HuH-7 (cell line): ENCODE measurements at regions not wholly inside any gene's neighbourhood (a gene's known extent, or its start where the extent isn't known, plus 50 kb on each side); places are given as distances from the start of the nearest gene placed in this dataset.
A peak's percentile ranks its signal among the peaks of the same experiment; 100 is the strongest.
"Not testable (repeated sequence)": the region's sequence is repeated elsewhere in the genome, so short reads cannot be mapped to it uniquely, and the experiment has no call there.

Experiments
- DNase-seq: peaks from one replicate; pipeline ENCODE4 v3.0.0; 2011; ENCODE audit warnings: low spot score

DNA sequence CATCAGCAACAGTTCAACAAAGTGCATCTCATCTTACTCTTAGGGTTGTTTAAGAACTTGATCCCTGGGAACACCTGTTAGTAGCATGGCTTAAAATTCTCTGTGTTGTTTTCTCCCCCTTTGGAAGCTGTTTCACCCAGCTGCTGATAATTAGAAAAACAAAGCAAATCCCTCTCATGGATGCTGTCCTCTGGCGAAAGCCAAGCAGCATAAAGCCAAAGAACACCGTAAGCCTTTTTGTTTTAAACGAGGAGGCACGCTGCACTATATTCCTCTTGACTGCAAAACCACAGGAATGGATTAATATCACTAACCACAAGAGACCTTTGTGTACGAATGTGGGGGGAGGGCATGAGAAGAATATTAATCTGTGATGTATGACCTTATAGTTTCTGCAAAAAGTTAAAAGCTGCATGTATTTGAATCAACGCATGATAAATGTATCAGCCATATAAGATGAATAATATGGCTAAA, 923.2 kb downstream of the LTN1 start:
- no peak for DNase-seq

DNA sequence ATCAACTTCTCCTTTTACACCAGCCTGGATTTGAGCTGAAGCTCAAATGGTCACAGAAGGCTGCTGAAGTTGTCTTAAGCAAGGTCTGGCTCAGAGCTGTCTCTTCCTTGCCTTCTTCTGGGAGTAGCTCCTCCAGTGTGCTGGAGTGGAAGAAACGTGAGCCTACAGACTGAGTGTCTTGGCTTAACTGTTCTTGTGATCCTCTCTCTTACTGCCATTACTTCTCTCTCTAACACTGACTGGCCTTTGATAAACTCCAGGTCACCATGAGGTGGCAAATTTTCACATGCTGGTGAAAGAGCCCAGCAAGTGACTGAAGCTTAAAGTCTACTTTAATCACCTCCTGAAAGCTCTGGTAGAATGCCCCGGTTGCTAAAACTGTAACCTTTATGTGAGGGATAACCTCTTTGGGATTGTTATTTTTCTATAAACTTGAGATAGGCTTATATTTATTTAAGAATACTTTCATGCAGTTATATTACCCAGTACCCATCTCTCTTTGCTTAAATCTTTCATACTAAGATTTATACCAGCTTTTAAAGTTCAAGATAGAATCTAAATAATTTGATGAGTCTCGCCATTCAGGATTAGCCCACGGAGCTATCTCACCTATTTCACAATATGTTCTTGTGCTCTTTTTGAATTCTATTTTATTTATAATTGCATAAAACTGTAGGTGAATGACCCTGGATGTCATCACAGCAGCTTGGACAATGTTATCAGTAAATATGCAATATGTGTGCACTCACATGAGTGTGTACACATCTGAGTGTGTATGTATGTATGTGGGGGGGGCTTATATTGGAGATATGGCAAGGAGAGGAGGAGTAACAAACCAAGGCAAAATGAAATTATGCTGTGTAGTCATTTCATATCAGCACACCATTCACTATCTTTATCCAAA, 924.0 kb downstream of the LTN1 start:
- no peak for DNase-seq

DNA sequence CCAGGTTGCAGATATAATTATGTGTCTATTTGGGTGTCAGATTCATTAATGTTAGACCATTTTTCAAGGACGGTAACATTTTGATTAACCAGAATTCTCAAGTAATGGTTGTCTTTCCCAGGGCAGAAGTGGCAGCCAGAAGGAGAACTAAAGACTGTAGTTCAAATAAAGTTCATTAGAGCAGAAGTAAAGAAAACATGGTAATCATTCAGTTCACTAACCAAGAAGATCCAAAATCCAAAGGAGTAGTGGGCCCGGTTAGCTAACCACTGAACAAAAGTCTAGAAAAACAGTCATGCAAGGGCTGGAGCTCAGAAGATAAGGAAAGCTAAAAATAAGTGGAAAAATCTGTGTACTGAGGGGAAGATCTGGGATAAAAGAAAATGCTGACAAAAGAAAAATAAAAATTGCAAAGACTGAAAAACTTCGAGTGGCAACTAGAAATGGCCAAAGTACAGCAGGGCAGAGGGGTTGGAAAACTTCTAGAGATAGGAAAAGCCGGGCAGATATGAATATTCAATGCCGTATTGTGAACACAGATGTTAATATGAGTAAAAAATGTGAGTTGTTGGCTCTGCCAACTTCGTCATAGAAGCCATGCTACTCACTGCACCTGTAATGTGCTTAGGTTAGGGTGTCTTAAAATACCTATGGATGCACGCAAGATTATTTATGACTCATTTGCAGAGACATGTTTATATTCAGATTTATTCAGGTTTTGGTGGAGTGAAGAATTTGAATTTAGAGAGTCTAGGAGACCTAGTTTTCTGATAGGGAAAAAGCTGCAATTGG, 925.9 kb downstream of the LTN1 start:
- DNase-seq, result no peak

DNA sequence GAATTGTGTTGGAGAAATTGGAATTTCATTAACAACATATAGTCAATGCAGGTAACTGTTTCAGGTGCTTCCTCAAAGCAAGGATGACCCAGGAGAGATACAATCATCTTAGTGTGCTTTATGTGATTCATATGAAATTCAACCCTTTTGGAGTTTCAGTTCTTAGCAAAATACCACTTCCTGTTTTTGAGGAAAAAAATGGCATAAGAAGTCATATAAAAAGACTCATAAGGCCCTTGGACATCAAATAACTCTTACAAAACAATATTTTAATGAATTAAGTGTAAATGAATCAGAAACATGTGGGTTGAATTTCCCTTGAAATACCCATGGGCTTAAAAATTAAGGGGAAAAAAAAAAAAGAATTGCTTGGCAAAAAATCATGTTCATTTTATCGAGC, 926.6 kb downstream of the LTN1 start:
- DNase-seq, result no peak

DNA sequence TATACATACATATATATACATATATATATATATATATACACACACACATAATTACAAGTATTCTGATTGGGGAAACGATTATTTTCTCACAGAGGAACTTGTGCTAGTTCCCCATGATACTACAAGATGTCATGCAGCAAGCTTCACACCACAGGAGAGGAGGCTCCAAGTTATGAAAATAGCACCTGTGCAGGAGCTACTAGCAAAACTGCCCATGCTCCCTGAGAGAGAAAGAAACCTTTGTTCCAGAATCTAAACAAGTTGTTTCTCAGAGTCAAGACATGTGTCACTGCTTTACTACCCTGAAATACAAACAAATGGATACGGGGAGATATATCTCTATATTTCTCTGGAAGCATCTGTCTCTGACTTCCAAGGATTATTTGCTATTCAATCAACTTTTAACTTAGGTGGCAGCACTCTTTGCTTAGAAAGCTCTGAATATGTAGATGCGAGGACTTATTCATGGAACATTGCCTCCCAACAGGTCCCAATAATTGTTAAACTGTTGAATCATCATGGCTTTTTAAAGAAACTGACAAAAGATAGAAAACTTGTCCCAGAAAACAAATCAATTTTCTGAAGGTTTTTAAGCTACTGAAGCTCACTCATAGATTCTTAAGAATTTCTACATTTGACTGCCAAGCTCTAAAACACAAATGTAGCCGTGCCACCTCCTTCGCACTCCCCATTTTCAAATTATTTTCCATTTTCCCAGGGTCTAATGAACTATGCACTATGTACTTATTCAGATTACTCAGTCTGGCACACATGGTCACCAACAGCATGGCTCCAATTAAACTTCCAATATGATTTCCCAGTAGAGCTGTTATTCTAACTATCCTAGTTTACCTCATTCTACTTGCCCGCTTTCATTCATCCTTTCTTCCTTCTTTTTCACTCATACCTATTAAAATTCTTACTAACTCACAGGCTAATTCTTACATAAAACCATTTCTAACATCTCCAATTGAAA, 929.1 kb downstream of the LTN1 start:
- DNase-seq, result no peak

DNA sequence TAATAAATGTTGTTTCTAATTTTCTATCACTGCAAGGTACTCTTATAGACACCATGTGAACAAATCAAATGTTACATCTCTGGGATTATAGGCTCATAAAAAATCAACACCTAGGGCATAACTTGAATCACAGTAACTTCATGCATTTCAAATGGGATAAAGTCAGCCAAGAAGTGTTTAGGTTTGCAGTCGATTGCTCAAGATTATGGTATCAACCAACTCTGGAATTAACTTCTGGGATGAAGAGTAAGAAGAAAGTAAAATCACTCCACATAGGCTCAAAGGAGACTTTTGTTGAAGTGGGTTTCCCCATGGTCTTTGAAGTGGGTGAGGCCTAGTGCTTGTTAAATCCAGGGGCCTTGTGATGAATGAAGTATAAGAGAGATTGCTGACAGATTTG, 939.7 kb downstream of the LTN1 start:
- not testable (repeated sequence) for DNase-seq

DNA sequence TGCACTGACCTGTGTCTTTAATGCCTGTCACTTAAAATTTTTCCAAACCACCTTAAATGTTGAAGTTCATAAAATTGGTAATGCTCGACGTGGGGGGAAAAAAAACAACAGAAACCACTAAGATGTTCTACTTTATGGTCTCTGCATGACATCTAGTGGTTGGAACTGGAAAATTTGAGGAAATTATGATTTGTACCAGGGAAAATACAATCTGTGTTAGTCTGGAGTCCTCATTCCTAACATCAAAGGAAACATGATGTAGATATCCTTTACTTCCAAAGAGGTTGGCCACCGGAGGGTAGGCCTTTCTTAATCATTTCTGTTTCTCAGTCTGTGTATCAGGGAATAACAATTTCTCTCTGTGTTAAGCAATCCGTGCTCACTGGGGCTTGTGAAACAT, 941.0 kb downstream of the LTN1 start:
- not testable (repeated sequence) for DNase-seq

DNA sequence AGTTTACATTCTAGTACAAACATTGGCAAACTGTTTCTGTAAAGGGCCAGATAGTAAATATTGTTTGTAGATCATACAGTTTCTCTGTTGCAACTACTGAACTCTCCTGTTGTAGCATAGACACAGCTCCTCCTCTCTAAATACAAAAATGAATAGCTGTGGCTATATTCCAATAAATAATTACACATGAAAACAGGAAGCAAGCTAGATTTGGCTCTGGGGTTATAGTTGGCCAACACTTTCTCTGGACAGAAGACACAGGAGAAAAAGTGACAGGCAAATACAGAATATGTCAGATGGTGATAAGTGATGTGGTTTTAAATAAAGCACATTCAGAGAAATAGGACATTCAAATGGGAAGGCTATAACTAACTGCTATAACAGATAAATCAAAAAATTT, 957.0 kb downstream of the LTN1 start:
- not testable (repeated sequence) for DNase-seq

DNA sequence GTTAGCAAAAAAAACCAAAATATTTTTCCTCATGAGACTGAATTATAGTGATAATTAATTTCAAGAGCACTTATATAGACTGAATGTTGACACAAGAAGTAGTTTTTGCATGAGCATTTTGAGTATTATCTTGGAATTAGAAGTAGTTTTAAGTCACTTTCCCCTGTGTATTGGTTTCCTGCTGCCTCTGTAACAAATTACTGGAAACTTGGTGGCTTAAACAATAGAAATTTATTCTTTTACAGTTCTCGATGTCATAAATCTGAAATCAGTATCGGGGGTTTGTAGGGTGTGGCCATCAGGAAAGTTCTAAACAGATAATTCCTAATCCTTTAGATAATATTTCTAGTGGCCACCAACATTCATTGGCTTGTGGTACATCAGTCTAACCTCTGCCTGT, 957.8 kb downstream of the LTN1 start:
- DNase-seq, result not testable (repeated sequence)

DNA sequence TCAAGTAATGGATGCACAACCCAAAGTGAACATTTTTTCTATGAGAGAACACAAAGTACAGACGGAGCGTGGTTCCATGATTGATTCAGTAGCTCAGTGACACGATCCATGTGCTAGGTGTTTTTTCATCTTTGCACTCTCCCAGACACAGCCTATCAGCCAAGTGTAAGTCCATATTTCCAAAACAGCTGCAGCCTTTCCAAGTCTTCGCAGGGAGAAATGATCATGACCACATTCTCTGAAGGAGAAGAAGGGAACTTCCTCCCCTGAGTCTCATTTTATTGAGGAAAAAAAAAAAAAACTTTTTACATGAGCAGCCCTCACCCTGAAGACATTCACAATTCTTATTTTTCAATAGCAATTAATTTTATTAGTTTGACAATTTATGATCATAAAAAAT, 958.3 kb downstream of the LTN1 start:
- not testable (repeated sequence) for DNase-seq

DNA sequence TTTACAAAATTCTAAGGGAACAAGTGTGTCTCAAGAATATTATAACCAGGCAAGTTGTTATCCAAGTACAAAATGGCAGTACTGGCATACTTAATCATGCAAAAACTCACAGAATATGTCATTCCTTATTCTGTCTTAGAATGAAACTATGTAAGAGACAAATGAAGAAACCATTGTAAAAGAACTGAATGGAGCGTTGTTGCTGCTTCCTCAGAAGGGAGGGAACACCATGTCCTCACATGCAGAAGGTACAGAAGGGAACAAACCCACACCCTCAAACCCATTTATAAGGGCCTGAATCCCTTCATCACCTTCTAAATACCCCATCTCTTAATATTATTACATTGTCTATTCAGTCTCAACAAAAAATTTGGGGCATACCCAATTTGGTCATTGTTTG, 960.0 kb downstream of the LTN1 start:
- DNase-seq, result not testable (repeated sequence)

DNA sequence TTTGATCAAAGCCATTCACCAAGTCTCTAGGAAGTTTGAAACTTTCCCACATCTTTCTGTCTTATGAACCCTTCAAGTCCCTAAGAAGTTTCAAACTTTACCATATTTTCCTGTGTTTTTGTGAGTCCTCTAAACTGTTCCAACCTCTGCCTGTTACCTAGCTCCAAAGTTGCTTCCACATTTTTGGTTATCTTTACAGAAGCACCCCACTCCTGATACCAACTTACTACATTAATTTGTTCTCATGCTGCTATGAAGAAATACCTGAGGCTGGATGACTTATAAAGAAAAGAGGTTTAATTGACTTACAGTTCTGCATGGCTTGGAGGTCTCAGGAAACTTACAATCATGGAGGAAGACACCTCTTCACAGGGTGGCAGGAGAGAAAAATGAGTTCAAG, 961.6 kb downstream of the LTN1 start:
- DNase-seq, result not testable (repeated sequence)

DNA sequence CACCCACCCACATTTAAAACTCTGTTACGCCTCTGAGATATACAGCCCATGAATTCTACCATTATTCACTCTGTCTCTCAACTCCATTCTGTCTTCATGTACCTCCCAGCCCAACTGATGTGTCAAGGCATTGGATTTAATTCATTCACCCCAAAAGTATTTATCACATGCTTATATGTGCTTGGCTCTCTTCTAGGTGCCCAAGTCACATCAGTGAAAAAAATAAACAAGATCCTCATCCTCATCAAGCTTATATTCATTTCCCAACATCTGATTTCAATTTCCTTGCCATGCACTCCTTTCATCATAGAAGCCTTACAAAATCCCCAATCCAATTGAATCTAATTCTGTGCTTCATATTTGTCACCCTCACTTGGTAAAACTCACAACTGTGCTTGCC, 967.6 kb downstream of the LTN1 start:
- no peak for DNase-seq

DNA sequence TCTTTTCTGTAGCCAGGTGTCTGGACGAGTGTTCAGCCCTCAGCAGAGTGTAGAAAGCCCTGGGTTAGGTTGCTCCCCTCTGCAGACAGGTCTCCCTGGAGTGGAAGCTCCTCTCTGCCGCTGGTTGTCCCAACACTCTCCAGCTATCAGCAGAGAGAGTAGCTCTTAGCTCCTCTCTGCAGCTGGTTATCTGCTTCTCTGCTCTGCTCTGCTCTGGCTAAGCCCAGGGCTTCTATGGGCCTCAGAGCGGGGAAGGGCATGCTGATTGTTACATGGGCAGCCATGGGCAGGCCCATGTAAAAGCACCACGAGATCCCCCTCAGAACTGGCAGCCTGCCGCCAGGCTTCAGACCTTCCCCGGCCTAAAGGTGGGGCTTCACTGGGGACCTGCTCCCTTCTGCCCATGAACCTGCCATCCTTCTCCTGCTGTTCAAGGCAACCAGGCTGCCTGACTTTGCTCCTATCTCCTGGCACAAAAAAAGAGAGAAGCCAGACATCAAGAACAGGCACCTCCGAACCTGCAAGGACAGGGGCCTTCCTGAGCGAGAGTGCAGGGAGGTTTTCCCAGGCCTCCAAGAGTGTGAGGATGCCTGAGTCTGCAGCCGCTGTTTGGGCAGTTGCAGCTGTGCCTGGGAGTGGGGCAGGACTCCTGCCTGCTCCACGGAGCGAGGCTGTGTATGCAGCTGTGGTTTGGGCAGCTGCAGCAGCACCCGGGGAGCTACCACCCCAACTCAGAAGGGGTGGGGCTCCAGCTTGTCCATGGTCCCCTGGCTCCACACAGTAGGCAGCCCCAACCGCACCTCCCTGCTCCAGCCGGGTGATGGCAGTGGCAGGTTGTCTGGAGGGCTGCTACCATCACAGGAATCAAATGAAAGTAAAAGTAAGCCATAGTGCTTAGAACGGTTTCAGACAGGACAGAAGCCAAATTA, 973.7 kb downstream of the LTN1 start:
- DNase-seq, result peak; percentile 4

DNA sequence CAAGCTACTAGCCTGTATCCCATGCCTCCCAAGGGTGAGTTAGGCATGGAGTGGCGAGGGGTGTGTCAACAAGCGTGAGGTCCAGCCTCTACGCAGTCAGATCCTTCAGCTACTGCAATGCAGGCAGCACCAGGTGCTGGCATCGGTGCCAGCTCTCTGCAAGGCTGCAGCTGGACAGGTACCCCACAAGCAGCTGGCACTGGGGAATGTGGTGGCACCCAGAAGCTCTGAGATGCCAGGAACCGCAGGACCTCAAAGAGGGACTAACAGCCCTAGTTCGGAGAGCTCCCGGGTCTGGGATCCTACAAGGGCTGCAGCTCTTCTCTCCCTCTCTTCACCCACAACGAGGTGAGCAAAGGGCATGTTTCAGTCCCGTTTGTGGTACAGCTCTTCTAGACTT, 974.5 kb downstream of the LTN1 start:
- DNase-seq, result no peak

DNA sequence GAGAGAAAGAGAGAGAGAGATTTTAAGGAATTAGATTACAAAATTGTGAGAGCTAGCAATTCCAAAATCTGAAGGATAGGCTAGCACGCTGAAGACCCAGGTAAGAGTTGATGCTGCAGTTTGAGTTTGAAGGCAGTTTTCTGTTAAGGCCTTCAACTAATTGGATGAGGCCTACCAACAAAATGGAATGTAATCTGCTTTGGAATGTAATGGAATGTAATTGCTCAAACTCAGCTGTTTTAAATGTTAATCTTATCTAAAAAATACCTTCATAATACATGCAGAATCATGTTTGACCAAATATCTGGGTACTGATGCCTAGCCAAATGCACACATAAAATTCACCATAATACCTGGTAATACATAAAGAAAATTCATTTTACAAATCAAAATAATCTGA, 976.1 kb downstream of the LTN1 start:
- no peak for DNase-seq

DNA sequence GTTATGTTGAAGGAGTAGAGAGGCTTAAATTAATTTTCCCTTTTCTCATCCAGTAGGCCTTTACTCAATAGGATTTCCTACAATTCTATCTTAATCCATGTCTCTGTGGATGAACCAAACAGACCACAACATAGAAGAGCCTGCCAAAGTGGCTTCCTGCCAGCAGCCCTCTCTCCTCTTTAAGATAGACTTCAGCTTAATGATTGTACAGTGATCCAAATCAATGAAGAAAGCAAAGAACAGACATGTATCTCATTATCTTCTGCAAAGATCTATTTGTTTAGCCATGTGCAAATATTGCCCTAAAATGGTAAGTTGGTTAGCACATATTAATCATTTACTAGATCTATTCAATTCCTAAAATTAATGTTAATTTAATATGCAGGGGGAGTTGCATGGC, 979.6 kb downstream of the LTN1 start:
- DNase-seq, result not testable (repeated sequence)

DNA sequence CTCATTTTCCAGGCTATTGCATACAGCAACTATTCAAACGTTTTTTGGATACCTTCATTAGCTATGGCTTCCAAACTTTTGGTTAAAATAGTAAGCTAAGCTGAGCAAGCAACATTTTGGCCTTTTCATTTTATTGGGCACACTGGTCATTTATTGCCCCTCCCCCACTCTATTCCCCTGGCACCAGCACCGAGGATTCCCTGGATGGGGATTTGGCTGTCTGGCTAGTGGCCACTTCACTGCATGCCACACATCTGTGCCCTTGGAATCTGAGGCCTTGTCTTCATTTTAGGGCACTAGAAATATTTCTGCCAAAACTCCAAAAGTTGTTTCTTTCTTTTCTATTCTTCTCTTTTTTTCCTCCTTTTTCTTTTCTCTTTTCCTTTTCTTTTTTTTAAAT, 980.7 kb downstream of the LTN1 start:
- DNase-seq, result not testable (repeated sequence)

DNA sequence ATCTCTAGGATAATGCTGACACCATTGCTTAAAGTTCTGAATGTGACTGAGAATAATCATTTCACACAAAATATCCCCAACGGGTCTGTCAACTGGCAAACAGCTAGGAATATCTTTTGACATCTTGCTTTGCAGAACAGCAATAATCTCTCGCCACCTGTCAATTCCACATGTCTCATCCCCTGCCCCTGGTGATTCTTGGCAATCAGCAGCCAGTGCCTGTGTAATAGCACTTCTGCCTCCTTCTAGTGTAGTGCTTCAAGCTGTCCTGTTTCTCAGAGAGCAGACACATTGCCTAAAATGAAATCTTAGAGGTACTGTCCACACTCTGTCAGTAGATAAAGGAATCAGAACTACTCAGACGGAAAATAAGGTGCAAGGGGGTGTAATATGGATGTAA, 984.4 kb downstream of the LTN1 start:
- not testable (repeated sequence) for DNase-seq

DNA sequence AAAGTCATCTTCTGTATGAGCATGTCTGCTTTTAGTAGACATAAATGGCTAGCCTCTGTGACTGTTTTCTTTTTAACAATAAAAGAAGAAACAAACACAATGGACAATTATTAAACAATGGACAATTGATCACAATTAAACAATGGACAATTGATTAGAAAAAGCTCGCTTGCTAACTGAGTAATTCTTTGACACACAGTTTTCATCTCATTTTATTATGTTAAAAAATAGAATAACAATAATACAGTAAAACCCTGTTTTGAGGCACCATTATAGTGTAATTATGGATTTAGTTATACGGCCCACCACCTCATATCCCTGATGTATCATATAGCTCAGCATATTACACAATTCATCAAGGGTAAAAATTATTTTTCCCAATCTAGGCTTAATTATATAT, 989.0 kb downstream of the LTN1 start:
- not testable (repeated sequence) for DNase-seq

DNA sequence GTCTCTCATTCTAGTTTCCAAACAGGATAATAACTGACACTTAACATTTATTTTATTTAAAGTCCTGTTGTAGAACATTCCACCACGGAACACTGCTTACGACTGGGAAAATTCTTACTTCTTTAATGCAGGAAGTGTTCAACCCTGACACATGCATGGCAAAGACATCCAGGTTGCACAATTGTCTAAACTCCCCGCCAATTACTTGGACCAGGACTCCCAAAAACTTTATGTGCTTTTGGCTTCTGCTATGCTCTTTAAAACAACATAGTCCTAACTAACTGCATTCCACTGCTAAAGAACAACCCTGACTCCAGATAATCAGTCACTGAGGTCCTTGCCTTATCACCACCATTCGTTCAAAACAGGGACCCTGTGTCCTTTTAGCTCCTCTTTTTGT, 995.8 kb downstream of the LTN1 start:
- DNase-seq, result not testable (repeated sequence)
